ENCODE measurements at regions not wholly inside any gene's neighbourhood (a gene's known extent, or its start where the extent isn't known, plus 50 kb on each side); places are given as distances from the start of the nearest gene placed in this dataset.

DNA sequence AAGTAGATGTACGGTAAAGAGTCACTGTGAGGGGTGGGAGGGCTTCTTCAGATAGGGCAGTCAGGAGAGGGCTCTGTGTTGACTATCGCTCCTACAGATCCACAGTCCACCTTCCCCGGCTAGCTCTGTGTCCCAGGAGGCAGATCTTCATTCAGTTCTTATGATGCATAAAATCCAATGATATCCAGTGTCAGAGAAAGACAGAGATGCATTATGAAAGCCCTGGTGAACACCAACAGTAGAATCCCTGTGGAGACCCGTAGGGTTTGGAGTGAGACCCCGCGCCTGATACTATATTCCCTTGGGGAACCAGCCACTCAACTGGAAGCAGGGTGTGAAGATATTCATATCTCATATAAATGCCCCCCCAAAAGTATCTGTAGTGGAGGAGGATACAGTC, 119.8 kb upstream of the SLCO3A1 start:
- no peak for DNase-seq (ENCODE audit: low read depth in 3 of 3)

DNA sequence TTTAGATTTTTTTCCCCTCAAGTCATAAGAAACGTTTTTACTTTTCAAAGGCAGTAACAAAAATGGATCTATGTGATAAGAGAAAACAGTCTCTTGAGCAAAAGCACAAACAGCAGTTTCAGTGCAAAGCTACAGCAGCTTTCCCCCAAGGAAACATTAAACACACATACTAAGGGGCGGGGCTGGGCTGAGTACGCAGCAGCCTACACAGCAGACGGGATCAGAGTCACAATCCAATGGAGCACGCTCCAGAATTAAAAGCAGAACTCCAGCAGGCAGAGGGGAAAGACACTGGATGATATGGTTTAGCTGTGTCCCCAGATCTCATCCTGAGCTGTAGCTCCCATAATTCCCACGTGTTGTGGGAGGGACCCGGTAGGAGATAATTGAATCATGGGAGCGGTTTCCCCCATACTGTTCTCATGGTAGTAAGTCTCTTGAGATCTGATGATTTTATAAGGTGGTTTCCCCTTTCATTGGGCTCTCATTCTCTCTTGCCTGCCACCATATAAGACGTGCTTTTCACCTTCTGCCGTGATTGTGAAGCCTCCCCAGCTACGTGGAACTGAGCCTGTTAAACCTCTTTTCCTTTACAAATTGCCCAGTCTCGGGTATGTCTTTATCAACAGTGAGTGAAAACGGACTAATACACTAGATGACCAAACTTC, 116.2 kb upstream of the SLCO3A1 start:
- no peak for DNase-seq (ENCODE audit: low read depth in 3 of 3)

DNA sequence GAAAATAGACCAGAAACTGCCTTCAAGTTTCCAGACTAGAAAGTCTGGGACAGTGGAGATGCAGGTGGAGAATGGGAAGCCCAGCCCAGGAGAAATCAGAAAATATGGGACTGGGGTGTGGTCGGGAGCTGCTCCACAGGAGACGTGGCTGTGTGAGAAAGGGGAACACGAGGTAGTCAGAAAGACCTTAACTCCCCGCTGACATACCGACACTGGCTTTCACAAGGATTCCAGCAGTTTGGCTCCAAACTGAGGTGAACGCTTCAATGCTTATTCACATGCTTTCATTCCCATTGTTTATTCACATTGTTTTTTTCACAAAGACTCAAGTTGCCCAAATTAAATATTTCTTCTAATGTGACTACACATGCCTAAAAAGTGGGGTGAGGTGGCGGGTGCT, 111.5 kb upstream of the SLCO3A1 start:
- no peak for DNase-seq (ENCODE audit: low read depth in 3 of 3)

DNA sequence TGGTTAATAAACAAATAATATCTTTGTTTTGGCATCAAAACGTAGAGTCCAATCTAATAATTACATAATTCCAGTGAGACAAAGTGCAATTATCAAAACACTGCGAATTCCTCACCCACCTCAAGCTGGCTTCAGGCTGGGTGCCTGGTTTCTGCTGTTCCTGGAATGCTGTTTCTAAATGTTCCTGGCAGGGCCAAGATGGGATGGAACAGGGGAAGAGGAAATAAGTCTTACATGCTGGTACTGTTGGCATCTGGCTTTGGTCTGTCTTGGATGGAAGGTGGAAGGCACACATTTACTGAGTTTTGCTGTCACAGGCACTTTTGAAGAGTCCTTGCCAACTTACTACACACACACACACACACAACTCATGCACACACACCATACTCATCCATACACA, 101.9 kb upstream of the SLCO3A1 start:
- DNase-seq (ENCODE audit: low read depth in 3 of 3) = no peak

DNA sequence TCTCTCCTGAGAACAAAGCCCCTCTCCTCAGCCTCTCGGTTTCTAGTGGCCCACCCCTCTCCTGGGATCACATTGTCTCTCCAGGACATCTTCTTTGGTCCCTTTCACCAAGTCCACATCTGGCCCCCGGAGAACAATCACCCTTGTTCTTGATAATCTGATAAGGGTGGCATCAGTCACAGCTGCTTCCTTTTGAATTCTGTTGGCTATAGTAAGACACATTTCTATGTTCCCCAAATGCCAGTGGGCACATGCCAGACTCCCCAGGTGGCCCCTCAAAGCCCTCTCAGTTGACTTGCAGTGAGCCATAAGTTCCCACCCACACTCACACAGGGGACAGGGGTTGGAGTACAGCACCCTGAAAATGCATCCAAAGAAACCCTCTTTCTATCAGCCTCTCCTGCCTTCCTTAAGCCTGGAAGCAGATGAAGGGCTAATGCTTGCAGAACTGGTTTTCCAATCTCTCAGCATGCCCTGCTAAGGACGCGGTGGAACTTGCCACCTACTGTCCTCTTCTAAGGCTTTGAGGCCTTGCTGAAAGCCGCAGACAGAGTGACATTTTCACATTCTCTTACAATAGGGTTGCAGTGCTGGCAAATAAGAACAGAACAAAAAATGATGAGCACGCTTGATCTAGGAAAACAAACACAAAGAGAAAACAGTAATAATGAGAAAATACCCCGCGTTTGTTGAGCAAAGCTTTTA, 101.3 kb upstream of the SLCO3A1 start:
- no peak for DNase-seq (ENCODE audit: low read depth in 3 of 3)

DNA sequence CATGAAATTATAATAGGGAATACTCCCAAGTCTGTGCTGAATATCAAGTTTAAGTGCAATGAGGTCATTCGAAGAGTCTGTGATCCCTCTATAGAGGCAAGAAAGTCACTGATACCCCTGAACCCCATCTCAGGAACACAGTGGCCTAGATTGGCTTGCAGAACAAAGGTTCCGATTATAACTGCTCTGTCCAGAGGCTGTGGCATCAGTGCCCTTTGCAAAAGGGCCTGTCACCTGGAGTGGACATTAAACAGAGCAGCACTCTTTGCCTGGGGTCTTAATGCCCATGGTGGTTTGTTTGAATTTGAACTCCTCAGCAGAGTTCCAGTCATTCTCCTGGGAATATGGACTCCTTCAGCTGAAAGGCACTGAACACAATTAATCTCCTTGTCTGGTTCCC, 93.9 kb upstream of the SLCO3A1 start:
- no peak for DNase-seq (ENCODE audit: low read depth in 3 of 3)

DNA sequence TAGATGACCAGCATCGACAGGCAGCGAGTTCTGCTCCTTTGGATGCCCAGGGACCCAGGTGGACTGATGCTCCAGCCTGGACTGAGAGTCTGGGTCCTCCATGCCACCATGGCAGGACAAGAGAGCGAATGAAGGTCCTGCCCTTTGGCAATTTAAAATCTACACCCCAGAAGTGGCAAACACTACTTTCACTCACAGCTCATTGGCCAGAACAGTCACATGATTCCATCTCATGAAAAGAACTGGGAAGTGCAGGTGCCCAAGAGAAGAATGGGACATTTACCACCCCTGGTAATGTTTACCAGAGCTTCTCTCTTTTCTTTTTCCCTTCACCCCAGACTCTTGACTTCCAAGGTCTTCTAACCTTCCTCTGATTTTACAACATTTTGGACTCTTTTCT, 87.8 kb upstream of the SLCO3A1 start:
- DNase-seq (ENCODE audit: low read depth in 3 of 3) = no peak

DNA sequence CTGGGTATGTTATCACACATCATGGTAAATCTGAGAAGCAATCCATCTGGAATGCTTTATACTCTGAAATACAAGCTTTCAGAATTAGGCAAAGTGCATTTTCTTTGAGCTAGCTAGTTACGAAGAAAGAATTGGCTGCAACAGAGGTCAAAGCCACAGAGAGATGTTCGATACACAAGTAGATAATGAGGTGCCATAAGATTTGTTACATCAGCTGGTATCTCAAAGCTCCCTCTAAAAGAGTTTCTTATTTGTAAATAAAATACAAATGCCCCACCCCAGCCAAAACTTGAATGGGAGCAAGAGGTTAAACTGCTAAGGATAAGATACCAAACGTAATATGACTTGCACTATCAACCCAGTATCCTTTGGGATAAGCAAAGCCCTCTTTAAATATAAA, 84.0 kb upstream of the SLCO3A1 start:
- no peak for DNase-seq (ENCODE audit: low read depth in 3 of 3)

DNA sequence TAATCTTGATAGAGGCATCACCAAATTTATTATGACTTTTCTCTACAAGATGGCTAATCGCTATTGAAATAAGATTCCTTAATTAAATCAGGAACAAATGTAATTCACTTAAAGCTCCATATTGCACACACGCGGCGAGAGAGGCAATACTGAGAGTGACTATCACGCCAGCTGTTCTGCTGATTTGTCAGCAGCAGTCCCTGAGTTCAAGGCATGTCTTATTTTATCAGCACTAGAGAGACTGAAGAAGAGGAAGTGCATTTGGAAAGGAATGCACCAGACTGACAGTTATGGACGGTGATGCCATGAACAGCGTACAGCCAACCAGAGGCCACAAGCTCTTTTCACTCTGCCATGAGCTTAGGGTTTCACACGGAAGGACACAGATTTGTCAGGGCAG, 83.6 kb upstream of the SLCO3A1 start:
- no peak for DNase-seq (ENCODE audit: low read depth in 3 of 3)

DNA sequence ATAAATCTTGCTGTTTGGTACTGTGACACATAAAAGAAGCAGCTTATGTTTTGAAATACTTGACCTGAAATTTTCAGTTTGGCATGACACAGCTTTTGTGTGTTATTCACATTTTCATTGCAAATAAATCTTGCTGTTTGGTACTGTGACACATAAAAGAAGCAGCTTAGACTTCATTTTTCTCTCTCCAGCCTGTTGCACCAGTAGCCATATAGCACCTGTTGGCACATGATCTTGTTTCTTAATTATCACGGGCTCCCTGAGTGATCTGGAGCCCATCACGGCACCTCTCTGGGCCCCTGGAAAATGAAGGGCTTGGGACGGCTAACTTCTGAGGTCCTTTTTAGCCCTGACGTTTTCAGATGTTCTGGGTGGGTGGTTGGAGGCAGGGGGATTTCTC, 77.4 kb upstream of the SLCO3A1 start:
- DNase-seq (ENCODE audit: low read depth in 3 of 3) = no peak

DNA sequence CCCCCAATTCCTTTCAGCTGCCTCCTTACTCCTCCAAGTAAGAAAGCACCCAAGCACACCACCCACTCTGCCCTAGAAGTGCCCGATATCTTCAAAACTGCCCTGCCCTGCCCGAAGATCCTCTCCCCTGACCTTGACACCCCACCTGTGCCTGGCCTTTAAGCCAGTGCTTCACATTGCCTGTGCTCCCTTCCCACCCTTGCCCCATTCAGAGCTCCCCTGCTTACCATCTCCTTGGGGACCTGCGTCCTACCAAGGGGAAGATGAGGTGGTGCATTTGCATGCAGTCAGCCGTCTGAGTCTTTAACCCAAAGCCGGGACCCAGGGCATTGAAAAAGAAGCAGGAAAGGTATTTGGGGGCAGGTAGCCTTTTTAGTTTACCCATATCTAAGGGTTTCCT, 73.5 kb upstream of the SLCO3A1 start:
- no peak for DNase-seq (ENCODE audit: low read depth in 3 of 3)

DNA sequence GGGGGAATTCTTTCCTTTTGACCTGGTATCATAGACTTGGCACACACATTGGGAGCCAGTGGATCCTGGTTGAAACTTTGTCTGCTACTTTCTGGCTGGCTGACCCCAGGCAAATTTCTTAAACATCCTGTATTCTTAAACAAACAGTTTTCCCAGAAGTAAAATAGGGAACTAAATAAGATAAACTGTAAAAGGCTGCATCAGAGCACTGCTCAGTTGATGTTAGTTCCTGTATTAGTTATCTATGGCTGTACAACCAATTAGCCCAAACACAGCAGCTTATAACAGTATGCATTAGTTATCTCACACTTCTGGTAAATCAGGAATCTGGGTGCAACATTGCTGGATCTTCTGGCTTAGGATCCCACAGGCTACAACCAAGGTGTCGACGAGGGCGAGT, 73.1 kb upstream of the SLCO3A1 start:
- no peak for DNase-seq (ENCODE audit: low read depth in 3 of 3)

DNA sequence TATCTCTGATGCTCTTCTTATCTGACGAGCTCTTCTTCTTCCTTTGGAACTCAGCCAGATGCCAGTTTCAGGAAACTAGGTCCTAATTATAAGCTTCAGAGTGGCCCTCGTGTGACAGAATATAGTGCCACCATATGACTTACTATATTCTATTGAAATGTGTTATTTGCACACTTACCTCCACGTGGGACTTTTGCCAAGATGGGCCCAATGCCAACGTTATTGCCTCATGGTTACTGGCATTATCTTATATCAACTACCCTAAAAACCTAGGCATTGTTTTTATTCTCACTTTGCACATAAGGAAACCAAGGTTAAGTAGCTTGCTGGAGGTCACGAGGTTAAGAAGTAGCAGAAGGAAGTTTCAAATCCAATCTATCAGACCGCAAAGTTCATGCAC, 71.3 kb upstream of the SLCO3A1 start:
- DNase-seq (ENCODE audit: low read depth in 3 of 3) = no peak

DNA sequence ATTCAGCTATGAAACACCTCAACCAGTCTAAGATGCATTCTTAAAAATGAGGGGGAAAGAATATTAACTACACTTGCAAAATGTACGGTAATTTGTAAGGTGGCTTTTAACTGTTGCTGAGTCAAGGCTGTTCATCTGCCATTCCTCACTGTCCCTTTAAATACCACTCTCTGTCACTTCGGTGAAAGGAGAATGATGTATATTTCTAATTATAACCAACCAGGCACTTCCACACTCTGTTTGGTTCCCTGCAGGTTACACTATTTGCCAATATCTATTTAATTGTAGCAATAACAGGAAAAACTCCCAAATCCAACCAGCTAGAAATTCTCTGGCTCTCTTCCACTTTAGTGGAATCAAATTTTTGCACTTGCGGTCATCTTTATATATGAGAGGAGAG, 70.5 kb upstream of the SLCO3A1 start:
- DNase-seq (ENCODE audit: low read depth in 3 of 3) = no peak

DNA sequence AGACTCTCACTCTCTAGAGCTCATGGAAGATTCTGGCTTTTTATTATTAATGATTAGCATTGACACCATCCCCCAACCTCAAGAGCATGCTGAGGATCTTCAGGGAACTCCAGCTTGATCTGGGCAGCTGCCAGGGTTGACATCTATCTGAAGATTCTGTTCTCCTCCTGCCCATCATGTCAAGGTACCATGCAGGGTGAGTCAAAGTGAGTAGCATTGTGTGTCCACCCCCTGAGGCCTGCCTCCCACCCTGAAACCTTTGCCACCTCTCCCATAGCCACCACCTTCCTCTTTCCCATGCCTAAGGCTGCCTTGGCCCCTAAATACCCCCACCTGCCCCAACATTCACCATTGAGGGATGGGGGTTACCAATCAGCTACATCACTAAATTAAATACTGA, 70.1 kb upstream of the SLCO3A1 start:
- DNase-seq (ENCODE audit: low read depth in 3 of 3) = no peak

DNA sequence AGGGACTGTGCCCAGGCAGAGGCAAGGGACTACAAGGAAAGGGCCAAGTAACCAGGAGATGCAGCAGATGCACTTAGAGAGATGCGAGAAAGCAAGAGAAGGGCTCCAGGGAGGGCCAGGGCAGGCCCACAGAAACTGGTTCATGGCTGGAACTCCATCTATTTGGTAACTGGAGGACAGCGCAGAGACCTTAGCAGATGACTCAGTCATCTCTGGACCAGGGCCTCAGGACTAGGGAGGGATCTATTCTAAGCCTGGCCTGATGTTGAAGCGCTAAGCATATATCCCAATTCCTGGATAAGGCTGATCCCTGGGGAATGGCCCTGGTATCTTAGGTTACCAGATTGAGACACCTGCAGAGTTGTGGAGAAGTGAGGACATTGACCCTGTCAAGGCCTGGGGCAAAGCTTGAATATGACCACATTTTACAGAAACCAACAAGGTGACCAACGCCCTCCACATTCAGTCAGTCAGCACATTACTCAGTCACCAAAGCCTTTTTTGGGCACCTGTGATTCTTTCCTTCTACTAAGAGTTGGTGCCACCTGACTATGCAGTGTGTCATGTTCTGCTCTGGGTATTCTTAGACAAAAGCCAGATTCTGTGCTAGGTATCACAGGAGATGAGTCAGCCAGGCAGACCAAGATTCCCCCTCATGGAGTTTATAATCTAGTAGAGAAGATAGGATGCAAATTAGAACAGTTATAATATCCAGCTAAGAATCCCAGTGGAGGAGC, 68.4 kb upstream of the SLCO3A1 start:
- DNase-seq (ENCODE audit: low read depth in 3 of 3) = no peak

DNA sequence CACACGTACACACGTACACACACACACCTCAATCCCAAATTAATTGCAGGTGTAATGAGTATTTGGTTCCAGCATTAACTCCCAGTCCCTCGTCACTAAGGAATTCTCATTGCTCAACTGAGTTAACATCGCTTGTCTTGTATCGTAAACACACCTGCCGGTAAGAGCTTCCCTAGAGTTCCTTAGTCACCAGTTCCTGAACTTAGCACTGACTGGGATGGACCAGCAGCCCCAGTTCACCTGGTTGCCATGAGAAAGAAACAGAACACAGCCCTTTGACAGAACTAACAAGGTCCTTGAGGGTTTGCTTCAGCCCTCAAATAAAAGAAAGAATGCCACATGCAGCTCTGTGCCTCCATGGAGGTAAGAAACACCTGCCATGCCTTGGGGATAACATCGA, 66.3 kb upstream of the SLCO3A1 start:
- no peak for DNase-seq (ENCODE audit: low read depth in 3 of 3)

DNA sequence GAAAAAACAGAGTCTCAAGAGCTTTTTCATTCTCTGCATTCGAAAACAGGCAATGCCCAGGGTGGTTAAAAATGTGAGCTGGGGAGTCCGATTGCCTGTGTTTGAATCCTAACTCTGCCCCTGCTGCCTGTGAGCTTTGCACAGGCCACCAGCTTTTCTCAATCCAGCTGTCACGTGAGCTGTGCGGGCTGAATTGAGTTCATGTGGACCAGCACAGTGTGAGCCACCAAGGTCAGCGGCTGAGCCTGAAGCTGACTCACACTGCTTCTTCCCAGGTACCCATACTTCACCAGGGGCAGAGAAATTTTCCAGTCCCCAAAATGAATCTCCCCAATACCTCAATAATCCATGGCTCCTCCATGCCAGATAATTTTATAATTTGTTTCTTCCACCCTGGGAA, 64.4 kb upstream of the SLCO3A1 start:
- DNase-seq (ENCODE audit: low read depth in 3 of 3) = no peak

DNA sequence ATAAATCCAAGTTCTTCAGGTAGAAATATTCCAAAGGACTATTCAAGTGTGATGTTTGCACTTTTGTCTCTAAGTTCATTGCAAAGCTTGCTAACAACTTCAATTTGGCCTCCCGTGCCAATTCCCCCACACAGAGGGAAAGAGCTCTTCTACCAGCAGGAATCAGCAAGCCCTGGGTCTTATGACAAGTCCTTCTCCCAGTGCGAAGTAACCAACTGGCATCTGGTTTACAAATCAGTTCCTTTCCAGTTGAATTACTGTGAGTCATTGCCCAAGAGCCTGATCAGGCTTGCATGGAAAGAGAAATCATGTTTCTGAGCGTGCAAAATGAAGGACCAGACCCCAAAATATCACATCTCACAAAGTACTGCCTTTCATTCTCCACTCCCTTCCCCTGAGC, 62.7 kb upstream of the SLCO3A1 start:
- DNase-seq (ENCODE audit: low read depth in 3 of 3) = no peak

DNA sequence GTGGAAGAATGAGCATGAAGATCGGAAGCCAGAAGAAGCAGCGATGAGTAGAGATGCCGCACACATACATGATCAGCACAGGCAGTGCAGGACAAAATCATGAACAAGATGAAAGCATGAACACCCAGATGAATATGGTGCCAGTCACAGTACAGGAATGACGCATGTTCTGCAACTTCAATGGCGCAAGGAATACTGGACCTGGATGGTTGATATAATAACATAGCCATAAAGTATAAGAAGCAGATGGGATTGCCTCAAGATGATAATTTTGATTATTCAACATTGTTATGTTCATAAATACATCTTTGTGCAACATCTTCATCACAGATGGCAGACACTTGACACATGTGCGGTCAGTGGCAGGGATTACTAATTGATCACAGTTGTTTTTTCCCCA, 59.7 kb upstream of the SLCO3A1 start:
- no peak for DNase-seq (ENCODE audit: low read depth in 3 of 3)

DNA sequence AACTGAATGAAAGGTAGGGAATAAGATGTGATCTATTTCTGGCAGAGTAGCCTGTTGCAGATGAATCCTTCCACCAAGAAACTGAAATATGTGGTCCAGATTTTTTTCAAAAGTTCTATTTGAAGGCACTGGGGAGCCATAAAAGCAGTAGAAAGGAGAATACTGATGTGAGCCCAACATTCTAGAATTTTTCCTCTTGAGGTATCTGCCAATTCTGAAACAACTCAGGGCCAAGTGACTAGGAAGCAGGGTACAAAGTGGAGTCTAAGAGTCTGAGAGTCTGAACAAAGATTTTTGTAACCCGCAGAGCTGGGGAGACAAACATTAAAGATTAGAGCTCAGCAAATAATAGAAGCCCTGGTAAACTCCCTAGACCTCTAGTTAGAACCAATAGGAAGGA, 58.3 kb upstream of the SLCO3A1 start:
- no peak for DNase-seq (ENCODE audit: low read depth in 3 of 3)

DNA sequence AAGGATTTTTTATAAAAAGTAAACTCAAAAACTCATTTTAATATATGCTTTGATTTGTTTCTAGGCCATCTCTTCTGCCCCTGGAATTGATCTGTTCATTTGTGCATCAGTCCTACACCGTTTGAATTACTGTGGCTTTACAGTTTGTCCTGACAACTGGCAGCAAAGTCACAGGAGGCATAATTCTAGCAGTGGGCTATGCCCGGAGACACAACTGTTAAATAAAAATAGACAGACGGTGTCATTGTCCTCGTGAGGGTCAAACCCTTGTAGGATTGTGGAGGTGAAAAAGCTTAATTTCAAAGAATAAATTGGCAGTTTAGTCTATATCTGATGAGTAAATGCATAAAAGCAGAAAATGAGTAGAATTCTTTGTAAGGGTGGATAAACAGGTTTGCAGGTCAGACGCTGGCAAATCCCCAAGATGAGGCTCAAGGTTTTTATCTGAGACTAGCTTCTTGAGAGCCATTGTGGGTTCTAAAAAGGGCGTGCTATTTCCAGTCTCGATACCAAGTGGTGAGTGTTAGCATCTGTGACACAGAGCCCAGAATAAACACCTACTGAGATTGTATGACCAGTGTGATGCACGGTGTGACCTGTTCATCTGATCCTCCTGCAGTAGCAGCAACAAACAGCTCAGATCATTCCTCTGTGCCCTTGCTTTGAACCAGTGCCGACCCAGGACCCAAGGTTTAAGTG, 51.5 kb upstream of the SLCO3A1 start:
- no peak for DNase-seq (ENCODE audit: low read depth in 3 of 3)

DNA sequence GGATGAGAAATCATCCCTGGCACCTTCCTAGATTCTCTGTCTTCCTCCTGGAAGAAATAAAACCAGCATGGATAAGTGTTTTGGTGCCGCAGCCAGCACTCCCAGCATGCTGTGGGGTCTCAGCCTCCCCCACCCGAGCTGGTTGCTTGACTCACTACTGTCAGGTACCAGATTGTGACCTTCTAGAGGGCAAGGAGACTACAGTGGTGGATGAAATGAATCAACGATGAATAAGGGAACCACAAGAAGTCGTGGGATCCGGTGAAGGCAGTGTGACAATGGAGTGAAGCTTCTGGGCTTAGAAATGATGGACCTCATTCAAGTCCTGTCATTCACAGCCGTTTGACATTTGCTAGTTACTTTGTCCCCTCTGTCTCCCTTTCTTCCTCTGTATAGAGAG, 50.2 kb upstream of the SLCO3A1 start:
- no peak for DNase-seq (ENCODE audit: low read depth in 3 of 3)

Measured in stimulated activated CD4-positive, alpha-beta T cell treated with anti-CD3 and anti-CD28 coated beads, TNF-alpha, amount 100 ng/mL, for 48 hours (primary cell).